Vagina (tissue), 2 donors: ENCODE measurements at regions not wholly inside any gene's neighbourhood (a gene's known extent, or its start where the extent isn't known, plus 50 kb on each side); places are given as distances from the start of the nearest gene placed in this dataset.

Experiments used
- POLR2A ChIP-seq, 2 donors: fragments of 450-650 bp; IDR thresholded peaks; one replicate each; pipeline ENCODE4 v1.6.1; 2017; ENCODE audit warnings: antibody characterized with exemption in 2 of 2, mild to moderate bottlenecking in 2 of 2, moderate library complexity in 2 of 2
- TF ChIP-seq, protein P1 (sequence below), 3 experiments: fragments of 450-650 bp in 2 of 3; fragments of 200-600 bp in 1 of 3; sonication (generic) in 1 of 3; IDR thresholded peaks; one replicate each; pipeline ENCODE4 v1.5.1; 2017 to 2019; ENCODE audit warnings: antibody characterized with exemption in 3 of 3, mild to moderate bottlenecking in 2 of 3, moderate library complexity in 2 of 3

- TF ChIP-seq, protein P1, sequence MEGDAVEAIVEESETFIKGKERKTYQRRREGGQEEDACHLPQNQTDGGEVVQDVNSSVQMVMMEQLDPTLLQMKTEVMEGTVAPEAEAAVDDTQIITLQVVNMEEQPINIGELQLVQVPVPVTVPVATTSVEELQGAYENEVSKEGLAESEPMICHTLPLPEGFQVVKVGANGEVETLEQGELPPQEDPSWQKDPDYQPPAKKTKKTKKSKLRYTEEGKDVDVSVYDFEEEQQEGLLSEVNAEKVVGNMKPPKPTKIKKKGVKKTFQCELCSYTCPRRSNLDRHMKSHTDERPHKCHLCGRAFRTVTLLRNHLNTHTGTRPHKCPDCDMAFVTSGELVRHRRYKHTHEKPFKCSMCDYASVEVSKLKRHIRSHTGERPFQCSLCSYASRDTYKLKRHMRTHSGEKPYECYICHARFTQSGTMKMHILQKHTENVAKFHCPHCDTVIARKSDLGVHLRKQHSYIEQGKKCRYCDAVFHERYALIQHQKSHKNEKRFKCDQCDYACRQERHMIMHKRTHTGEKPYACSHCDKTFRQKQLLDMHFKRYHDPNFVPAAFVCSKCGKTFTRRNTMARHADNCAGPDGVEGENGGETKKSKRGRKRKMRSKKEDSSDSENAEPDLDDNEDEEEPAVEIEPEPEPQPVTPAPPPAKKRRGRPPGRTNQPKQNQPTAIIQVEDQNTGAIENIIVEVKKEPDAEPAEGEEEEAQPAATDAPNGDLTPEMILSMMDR (IDR thresholded peaks at IDR 0.05), result no peak
- TF ChIP-seq POLR2A (IDR thresholded peaks at IDR 0.05), result no peak
Measured at GRCh38 chr11:130804306-130805076, 111.8 kb downstream of the SNX19 start.
